ENCODE measurements at regions not wholly inside any gene's neighbourhood (a gene's known extent, or its start where the extent isn't known, plus 50 kb on each side); places are given as distances from the start of the nearest gene placed in this dataset.
A peak's percentile ranks its signal among the peaks of the same experiment; 100 is the strongest.

DNA sequence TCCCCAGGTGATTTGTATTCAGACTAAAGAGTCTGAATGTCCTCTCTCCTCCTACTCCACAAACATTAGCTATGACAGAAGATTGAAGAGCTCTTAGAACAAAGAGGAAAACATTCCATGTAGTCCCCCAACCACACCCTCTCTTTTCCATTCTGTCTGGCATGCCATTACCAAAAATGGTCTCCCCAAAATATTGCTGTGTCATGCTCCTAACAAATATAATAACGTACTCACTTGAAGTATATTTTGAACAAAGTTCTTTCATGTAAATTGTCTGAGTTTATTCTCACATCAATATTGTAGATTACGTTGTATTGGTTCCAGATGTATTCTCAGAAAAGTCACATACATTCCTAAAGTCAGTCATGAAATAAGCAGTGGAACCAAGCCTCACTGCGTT, 467.3 kb upstream of the IRAK1BP1 start:
- H3K4me3 ChIP-seq (ENCODE audit: low read depth, low read length) = no peak overlapping the region
- TF ChIP-seq, protein P1, sequence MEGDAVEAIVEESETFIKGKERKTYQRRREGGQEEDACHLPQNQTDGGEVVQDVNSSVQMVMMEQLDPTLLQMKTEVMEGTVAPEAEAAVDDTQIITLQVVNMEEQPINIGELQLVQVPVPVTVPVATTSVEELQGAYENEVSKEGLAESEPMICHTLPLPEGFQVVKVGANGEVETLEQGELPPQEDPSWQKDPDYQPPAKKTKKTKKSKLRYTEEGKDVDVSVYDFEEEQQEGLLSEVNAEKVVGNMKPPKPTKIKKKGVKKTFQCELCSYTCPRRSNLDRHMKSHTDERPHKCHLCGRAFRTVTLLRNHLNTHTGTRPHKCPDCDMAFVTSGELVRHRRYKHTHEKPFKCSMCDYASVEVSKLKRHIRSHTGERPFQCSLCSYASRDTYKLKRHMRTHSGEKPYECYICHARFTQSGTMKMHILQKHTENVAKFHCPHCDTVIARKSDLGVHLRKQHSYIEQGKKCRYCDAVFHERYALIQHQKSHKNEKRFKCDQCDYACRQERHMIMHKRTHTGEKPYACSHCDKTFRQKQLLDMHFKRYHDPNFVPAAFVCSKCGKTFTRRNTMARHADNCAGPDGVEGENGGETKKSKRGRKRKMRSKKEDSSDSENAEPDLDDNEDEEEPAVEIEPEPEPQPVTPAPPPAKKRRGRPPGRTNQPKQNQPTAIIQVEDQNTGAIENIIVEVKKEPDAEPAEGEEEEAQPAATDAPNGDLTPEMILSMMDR (IDR thresholded peaks at IDR 0.05; ENCODE audit: borderline replicate concordance, insufficient read depth, low read depth, low read length) = no peak

DNA sequence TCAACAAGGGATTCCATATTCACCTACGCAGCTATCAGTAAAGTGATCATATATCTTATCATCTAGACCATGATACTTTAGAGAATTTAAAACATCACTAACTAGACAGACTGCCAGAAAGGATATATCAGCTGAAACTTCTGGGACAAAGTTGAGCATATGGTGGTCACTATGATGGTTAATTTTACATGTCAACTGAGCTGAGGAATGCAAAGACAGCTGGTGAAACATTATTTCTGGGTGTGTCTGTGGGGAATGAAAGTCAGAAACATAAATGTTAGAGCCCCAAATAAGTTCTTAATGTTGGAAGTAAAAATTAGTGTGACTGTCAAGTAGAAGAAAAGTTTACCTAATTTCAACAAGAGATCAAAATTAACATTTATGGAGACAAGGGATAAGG, 440.0 kb upstream of the IRAK1BP1 start:
- no peak overlapping the region for H3K4me3 ChIP-seq (ENCODE audit: low read depth, low read length)
- TF ChIP-seq, protein P1 (IDR thresholded peaks at IDR 0.05; ENCODE audit: borderline replicate concordance, insufficient read depth, low read depth, low read length) = no peak

DNA sequence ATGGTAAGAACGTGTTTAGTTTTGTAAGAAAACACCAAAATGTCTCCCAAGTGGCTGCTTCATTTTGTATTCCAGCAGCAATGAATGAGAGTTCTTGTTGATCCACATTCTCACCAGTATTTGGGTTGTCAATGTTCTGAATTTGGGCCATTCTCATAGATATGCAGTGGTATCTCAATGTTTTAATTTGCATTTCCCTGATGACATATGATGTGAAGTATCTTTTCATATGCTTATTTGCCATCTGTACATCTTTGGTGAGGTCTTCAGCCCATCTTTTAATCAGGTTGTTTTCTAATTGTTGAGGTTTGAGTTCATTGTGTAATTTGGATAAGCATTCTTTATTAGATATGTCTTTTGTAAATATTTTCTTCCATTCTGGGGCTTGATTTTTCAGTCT, 436.8 kb upstream of the IRAK1BP1 start:
- H3K4me3 ChIP-seq (ENCODE audit: low read depth, low read length) = no peak overlapping the region

DNA sequence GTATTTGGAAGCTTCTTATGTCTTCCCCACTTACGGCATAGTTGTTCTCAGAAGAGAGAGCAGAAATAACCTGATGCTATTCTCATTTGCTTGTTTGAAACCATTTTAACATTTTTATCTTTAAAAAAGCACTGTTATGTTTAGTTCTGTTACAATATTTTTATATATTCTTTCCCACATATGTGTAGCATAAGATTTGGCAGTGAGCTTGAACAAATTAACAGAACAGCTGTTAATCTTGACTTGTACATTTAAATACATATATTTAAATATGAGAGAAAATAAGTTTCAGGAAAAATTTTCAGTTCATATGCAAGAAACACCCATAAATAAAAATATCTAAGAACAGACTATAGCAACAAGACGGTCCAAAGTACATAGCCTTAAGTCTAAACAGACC, 431.7 kb upstream of the IRAK1BP1 start:
- H3K4me3 ChIP-seq (ENCODE audit: low read depth, low read length) = no peak overlapping the region
- TF ChIP-seq, protein P1 (IDR thresholded peaks at IDR 0.05; ENCODE audit: borderline replicate concordance, insufficient read depth, low read depth, low read length) = no peak

More for the DNA sequence above, 436.8 kb upstream of the IRAK1BP1 start:
- TF ChIP-seq, protein P1 (IDR thresholded peaks at IDR 0.05; ENCODE audit: borderline replicate concordance, insufficient read depth, low read depth, low read length) = no peak

DNA sequence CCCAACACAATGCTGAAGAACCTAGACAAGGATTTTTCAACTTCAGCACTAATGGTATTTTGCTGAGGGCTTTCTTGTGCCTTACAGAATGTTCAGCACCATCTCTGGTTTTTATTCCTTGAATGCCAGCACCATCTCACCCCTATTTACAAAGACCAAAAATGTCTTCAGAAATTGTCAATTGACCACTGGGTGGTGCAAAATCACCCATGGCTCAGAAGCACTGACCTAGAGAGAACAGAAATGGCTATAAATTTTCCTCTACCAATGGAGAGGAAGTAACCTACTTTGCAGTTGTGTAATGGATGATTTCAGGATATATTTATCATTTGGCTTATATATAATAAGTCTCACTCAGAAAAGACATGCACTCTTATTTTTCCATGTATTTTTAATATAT, 431.0 kb upstream of the IRAK1BP1 start:
- TF ChIP-seq, protein P1 (IDR thresholded peaks at IDR 0.05; ENCODE audit: borderline replicate concordance, insufficient read depth, low read depth, low read length) = 0 out of 2 replicates have a peak, but pooled peaks have one; percentile 7
- no peak overlapping the region for H3K4me3 ChIP-seq (ENCODE audit: low read depth, low read length)

DNA sequence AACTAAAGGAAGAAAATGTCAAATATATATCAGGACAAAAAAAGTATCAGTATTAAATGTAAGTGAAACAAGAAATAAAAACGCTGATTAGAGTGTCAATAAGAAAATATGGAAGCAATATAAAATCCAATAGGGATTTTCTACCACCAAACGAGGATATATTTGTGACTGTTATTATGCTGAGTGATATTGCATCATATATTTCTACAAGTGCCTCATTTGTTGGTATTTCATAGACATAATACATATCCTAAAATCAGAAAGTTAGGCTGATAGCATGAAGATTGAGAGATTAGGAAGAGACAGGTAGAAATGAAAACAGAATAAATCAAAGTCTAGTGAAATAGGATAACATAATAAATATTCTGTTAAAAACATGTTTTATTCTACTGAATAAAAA, 429.2 kb upstream of the IRAK1BP1 start:
- TF ChIP-seq, protein P1 (IDR thresholded peaks at IDR 0.05; ENCODE audit: borderline replicate concordance, insufficient read depth, low read depth, low read length) = no peak
- H3K4me3 ChIP-seq (ENCODE audit: low read depth, low read length) = no peak overlapping the region

DNA sequence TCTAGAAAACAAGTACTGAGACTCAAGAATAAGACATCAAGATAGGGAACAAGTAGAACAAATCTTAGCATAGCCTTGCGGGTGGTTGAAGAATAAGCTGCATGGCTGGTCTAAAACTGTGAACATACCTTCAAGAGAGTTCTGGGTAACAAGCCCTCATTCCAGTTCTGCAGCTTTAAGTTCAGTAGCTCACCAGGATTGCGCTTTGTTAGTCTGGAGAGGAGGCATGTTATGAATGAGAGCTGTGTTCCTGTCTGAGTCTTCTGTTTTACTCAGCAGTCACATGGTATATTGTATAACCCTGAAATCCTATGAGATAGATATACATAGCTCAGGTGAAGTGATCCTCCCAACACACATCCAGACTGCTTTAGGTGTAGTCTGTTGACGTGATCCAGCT, 406.6 kb upstream of the IRAK1BP1 start:
- H3K4me3 ChIP-seq (ENCODE audit: low read depth, low read length) = no peak overlapping the region
- TF ChIP-seq, protein P1 (IDR thresholded peaks at IDR 0.05; ENCODE audit: borderline replicate concordance, insufficient read depth, low read depth, low read length) = no peak
